Pancreas (tissue), 10 donors: ENCODE measurements at regions not wholly inside any gene's neighbourhood (a gene's known extent, or its start where the extent isn't known, plus 50 kb on each side); places are given as distances from the start of the nearest gene placed in this dataset.

Source experiments
- ATAC-seq, 4 donors: fragments of 200-7000 bp; cut with Tn5 transposase; one replicate each; pipeline versions ENCODE4 v1.8.0 to v1.9.1; 2020; ENCODE audit warnings: mild to moderate bottlenecking in 4 of 4, moderate library complexity in 4 of 4
- DNase-seq, 6 donors: peaks; one replicate each; pipeline ENCODE4 v3.0.0-alpha.2; 2020
- FAIRE-seq: peaks from 2 replicates; lab custom pipeline; 2012; peaks lifted over from hg19 to GRCh38; lab: Jason Lieb, UNC
- H3K27ac ChIP-seq, 4 donors: fragments of 200-600 bp; sonication (generic); 1 replicate in 3 of 4; 2 replicates in 1 of 4; pipeline versions ENCODE4 v1.5.0 to v1.8.0; 2020
- H3K27me3 ChIP-seq, 4 donors: fragments of 200-600 bp; one replicate each; pipeline ENCODE4 v1.8.0; 2021
- H3K36me3 ChIP-seq, 3 donors: fragments of 200-600 bp; sonication (generic) in 1 of 3; one replicate each; pipeline versions ENCODE4 v1.5.0 to v1.8.0; 2020 to 2021
- H3K4me1 ChIP-seq, 3 donors: fragments of 200-600 bp; one replicate each; pipeline ENCODE4 v1.8.0; 2021
- H3K4me3 ChIP-seq, 4 donors: fragments of 200-600 bp; sonication (generic) in 2 of 4; one replicate each; pipeline versions ENCODE4 v1.5.0 to v1.8.0; 2020 to 2021
- H3K9me3 ChIP-seq, 4 donors: fragments of 200-600 bp; one replicate each; pipeline ENCODE4 v1.8.0; 2021
- CTCF ChIP-seq, 4 donors: fragments of 200-600 bp; sonication (generic) in 3 of 4; IDR thresholded peaks; one replicate each; pipeline versions ENCODE4 v1.5.0 to v1.8.0; 2021; ENCODE audit warnings: antibody characterized with exemption in 4 of 4
- WGBS, 2 donors: extraction: QIAGEN DNeasy Blood & Tissue Kit; methylation state at CpG; one replicate each; pipeline ENCODE4 v1.1.7; 2013; 5-methylcytosine and 5-hydroxymethylcytosine counted together
- intact Hi-C, 3 donors: fragments of 100-400 bp; cut with DNase I; formaldehyde crosslinking; loops; one replicate each; pipeline versions ENCODE4 v1.11.1 to v1.14.2; 2022
- donor health status: healthy with polysubstance abuse.
- donor health status: DM: no; HTN: no; CAD: no; lungs with moderate emphysema.
- donor health status: DM: no; HTN: no; CAD: no.
- donor health status: control.
- donor health status: control.
- donor health status: Bipolar disorder and iron deficiency.
- donor health status: DM: yes; HTN: yes; CAD: no.
- donor health status: DM: no; HTN: no; CAD: no.
- donor health status: DM: no; HTN: no; CAD: no.
- donor health status: DM: yes; HTN: yes; CAD: no.

GRCh38 chr6:14364370-14364769, 246.8 kb downstream of the CD83 start:
- 93 to 96% methylated on average over 5 of the region's 5 CpGs for WGBS, 2 donors
- no peak overlapping the region for H3K4me3 ChIP-seq
- no peak overlapping the region for H3K27ac ChIP-seq
- no peak for TF ChIP-seq CTCF (IDR thresholded peaks at IDR 0.05)
- H3K4me1 ChIP-seq: no peaks in the 10 kb centered on the region
- DNase-seq (no peak), ATAC-seq (no peak), FAIRE-seq (no peak)
- H3K27me3 ChIP-seq: peaks cover 0 to 2% (median 0%) of the 10 kb centered on the region in 4 donors
- intact Hi-C loops: no loop called here
- H3K9me3 ChIP-seq: no peaks in the 10 kb centered on the region
- no peaks in the 10 kb centered on the region for H3K36me3 ChIP-seq

GRCh38 chr6:14365393-14365792, 247.8 kb downstream of the CD83 start:
- no peaks in the 10 kb centered on the region for H3K27me3 ChIP-seq
- DNase-seq: no peak
- TF ChIP-seq CTCF (IDR thresholded peaks at IDR 0.05): no peak
- no peaks in the 10 kb centered on the region for H3K36me3 ChIP-seq
- no peaks in the 10 kb centered on the region for H3K9me3 ChIP-seq
- intact Hi-C loops: no loop called here
- FAIRE-seq: no peak
- ATAC-seq: no peak
- H3K4me3 ChIP-seq: no peak overlapping the region
- no peaks in the 10 kb centered on the region for H3K4me1 ChIP-seq
- H3K27ac ChIP-seq: no peak overlapping the region
- 90 to 94% methylated on average over 1 of the region's 1 CpG for WGBS, 2 donors

- intact Hi-C loops: no loop called here
- no peaks in the 10 kb centered on the region for H3K27me3 ChIP-seq
Measured at GRCh38 chr6:14366315-14366714, 248.7 kb downstream of the CD83 start.

GRCh38 chr6:14366872-14367271, 249.3 kb downstream of the CD83 start:
- intact Hi-C loops: no loop called here
- no peak for FAIRE-seq

More at GRCh38 chr6:14366315-14366714, 248.7 kb downstream of the CD83 start:
- DNase-seq: no peak
- TF ChIP-seq CTCF (IDR thresholded peaks at IDR 0.05): no peak
- no peak for FAIRE-seq
- no peaks in the 10 kb centered on the region for H3K36me3 ChIP-seq
- H3K27ac ChIP-seq: no peak overlapping the region
- 92 to 96% methylated on average over 4 of the region's 4 CpGs for WGBS, 2 donors
- ATAC-seq: no peak
- no peaks in the 10 kb centered on the region for H3K4me1 ChIP-seq
- no peaks in the 10 kb centered on the region for H3K9me3 ChIP-seq
- no peak overlapping the region for H3K4me3 ChIP-seq

More at GRCh38 chr6:14366872-14367271, 249.3 kb downstream of the CD83 start:
- DNase-seq (no peak), ATAC-seq (no peak)
- H3K36me3 ChIP-seq: no peaks in the 10 kb centered on the region
- no peaks in the 10 kb centered on the region for H3K9me3 ChIP-seq
- no peak for TF ChIP-seq CTCF (IDR thresholded peaks at IDR 0.05)
- H3K4me3 ChIP-seq: no peak overlapping the region
- no peak overlapping the region for H3K27ac ChIP-seq
- H3K27me3 ChIP-seq: no peaks in the 10 kb centered on the region
- 54 to 61% methylated on average over 4 of the region's 4 CpGs for WGBS, 2 donors
- H3K4me1 ChIP-seq: no peaks in the 10 kb centered on the region
